HG03558 (cell line): ENCODE measurements at regions not wholly inside any gene's neighbourhood (a gene's known extent, or its start where the extent isn't known, plus 50 kb on each side); places are given as distances from the start of the nearest gene placed in this dataset.
A peak's percentile ranks its signal among the peaks of the same experiment; 100 is the strongest.

Source experiments
- ATAC-seq: cut with Tn5 transposase; IDR thresholded peaks from one replicate; pipeline ENCODE4 v1.9.1; 2021; ENCODE audit warnings: moderate number of reproducible peaks; ENCODE audit not compliant: unreplicated experiment; ENCODE audit errors: extremely low read depth

GRCh38 chr2:39512941-39513340 lies 75.9 kb upstream of the MAP4K3 start:
- ATAC-seq: no peak

GRCh38 chr2:39513641-39514094 lies 76.6 kb upstream of the MAP4K3 start:
- ATAC-seq: peak; percentile 80

- no peak for ATAC-seq
These were observed 77.7 kb upstream of the MAP4K3 start for GRCh38 chr2:39514825-39515224.

GRCh38 chr2:39515273-39515896 lies 78.3 kb upstream of the MAP4K3 start:
- ATAC-seq: no peak

- no peak for ATAC-seq
These were observed 78.8 kb upstream of the MAP4K3 start for GRCh38 chr2:39515897-39516346.

- no peak for ATAC-seq
These were observed 79.4 kb upstream of the MAP4K3 start for GRCh38 chr2:39516347-39517101.

- ATAC-seq: no peak
These were observed 80.0 kb upstream of the MAP4K3 start for GRCh38 chr2:39517102-39517436.

- ATAC-seq: no peak
These were observed 80.5 kb upstream of the MAP4K3 start for GRCh38 chr2:39517622-39518021.

- no peak for ATAC-seq
These were observed 82.8 kb upstream of the MAP4K3 start for GRCh38 chr2:39519886-39520285.

GRCh38 chr2:39521876-39522517 lies 84.9 kb upstream of the MAP4K3 start:
- no peak for ATAC-seq

GRCh38 chr2:39522518-39522877 lies 85.4 kb upstream of the MAP4K3 start:
- ATAC-seq: no peak

GRCh38 chr2:39523308-39524044 lies 86.4 kb upstream of the MAP4K3 start:
- ATAC-seq: no peak

- ATAC-seq: no peak
These were observed 87.0 kb upstream of the MAP4K3 start for GRCh38 chr2:39524061-39524460.

GRCh38 chr2:39524756-39525635 lies 87.9 kb upstream of the MAP4K3 start:
- ATAC-seq: no peak

- no peak for ATAC-seq
These were observed 88.7 kb upstream of the MAP4K3 start for GRCh38 chr2:39525636-39526412.

- ATAC-seq: no peak
These were observed 91.6 kb upstream of the MAP4K3 start for GRCh38 chr2:39528701-39529100.

- ATAC-seq: no peak
These were observed 92.8 kb upstream of the MAP4K3 start for GRCh38 chr2:39529836-39530235.

- ATAC-seq: no peak
These were observed 93.4 kb upstream of the MAP4K3 start for GRCh38 chr2:39530411-39530866.

GRCh38 chr2:39531220-39531777 lies 94.2 kb upstream of the MAP4K3 start:
- ATAC-seq: no peak
